D721Med (cell line): ENCODE measurements at regions not wholly inside any gene's neighbourhood (a gene's known extent, or its start where the extent isn't known, plus 50 kb on each side); places are given as distances from the start of the nearest gene placed in this dataset.

Experiments
- DNase-seq: peaks from one replicate; pipeline ENCODE4 v3.0.0; 2011; ENCODE audit warnings: low spot score; ENCODE audit not compliant: insufficient read length
- FAIRE-seq: peaks from 2 replicates; lab custom pipeline; 2011; peaks lifted over from hg19 to GRCh38; lab: Jason Lieb, UNC
- TF ChIP-seq, protein P1 (sequence below): IDR thresholded peaks from 2 replicates; pipeline ENCODE4 v1.5.1; 2012; ENCODE audit warnings: mild to moderate bottlenecking, control low read depth; ENCODE audit not compliant: insufficient read depth; ENCODE audit errors: missing control alignments

DNA sequence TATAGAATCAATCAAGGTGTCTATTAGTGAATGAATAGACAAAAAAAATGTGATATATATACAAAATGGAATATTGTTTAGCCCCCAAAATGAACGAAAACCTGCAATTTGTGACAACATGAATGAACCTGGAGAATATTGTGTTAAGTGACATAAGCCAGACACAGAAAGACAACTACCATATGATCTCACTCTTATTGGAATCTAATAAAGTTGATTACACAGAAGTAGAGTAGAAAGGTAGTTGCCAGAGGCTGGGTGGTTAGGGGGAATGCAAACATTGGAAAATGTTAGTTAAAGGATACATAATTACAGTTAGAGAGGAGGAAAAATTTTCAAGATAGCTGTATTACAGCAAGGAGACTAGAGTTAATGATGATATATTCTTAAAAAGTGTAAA is 1962.3 kb downstream of the EFNA5 start:
- no peak for DNase-seq
- TF ChIP-seq, protein P1, sequence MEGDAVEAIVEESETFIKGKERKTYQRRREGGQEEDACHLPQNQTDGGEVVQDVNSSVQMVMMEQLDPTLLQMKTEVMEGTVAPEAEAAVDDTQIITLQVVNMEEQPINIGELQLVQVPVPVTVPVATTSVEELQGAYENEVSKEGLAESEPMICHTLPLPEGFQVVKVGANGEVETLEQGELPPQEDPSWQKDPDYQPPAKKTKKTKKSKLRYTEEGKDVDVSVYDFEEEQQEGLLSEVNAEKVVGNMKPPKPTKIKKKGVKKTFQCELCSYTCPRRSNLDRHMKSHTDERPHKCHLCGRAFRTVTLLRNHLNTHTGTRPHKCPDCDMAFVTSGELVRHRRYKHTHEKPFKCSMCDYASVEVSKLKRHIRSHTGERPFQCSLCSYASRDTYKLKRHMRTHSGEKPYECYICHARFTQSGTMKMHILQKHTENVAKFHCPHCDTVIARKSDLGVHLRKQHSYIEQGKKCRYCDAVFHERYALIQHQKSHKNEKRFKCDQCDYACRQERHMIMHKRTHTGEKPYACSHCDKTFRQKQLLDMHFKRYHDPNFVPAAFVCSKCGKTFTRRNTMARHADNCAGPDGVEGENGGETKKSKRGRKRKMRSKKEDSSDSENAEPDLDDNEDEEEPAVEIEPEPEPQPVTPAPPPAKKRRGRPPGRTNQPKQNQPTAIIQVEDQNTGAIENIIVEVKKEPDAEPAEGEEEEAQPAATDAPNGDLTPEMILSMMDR: no peak
- FAIRE-seq: no peak

GRCh38 chr5:105702323-105702722 is 1968.4 kb downstream of the EFNA5 start:
- FAIRE-seq (no peak), DNase-seq (no peak)
- TF ChIP-seq, protein P1: no peak

DNA sequence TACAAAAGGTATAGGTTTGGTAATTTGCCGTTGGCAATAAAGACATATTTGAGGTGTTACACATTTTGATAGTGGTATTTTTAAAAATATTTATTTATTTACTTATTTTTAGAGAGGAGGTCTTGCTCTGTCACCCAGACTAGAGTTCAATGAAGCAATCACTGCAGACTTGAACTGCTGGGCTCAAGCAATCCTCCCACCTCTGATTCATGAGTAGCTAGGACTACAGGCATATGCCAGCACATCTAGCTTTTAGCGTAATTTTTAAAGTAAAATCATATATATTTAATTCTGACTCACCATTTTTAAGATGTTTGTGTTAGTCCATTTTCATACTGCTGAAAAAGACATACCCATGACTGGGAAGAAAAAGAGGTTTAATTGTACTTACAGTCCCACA is 1974.3 kb downstream of the EFNA5 start:
- no peak for FAIRE-seq
- TF ChIP-seq, protein P1: no peak
- DNase-seq: no peak

DNA sequence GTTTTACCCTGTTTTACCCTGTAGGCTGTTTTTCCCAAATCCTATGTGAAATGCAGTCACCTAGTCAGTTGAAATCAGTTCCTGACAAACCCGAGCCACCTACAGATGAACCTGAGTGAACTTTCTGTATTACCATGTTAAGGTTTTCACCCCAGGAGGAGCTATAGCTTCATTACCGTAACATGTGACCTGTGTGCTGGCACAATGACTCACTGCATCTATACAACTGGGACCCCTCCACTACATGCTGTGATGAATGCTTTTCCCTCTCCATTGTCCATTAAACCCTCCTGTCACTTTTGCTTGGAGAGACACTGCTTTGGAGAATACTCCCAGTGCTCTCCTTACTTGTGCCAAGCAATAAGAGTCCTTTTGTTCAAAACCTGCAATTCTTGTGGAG is 1974.8 kb downstream of the EFNA5 start:
- DNase-seq (no peak), FAIRE-seq (no peak)
- TF ChIP-seq, protein P1: no peak

DNA sequence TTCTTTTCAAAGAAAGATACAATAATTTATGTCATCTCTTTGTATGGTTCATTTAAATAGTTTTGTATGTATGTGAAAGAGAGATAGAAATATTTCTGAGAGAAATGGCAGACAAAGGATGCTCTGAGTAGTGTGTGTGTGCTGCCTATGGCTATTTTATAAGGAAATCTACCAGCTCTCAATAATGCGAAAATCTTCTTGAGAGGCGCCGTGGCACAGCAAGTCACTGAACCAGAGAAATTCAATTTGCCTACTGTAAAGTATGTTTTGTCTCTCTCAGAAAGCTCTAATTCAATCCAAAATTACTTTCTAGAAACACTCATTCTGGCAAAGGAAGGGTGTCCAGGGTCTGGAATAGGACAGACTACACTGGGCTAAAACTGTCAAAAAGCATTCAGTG is 1981.1 kb downstream of the EFNA5 start:
- no peak for DNase-seq
- no peak for FAIRE-seq
- TF ChIP-seq, protein P1: no peak

- FAIRE-seq: no peak
These were observed 1982.4 kb downstream of the EFNA5 start for GRCh38 chr5:105688227-105688792.

GRCh38 chr5:105687493-105687892 is 1983.2 kb downstream of the EFNA5 start:
- FAIRE-seq (no peak), DNase-seq (no peak)
- TF ChIP-seq, protein P1: no peak

More at GRCh38 chr5:105688227-105688792, 1982.4 kb downstream of the EFNA5 start:
- TF ChIP-seq, protein P1: no peak
- no peak for DNase-seq
